Inflammatory macrophage treated with lipopolysaccharide for 4 hours (primary cell): ENCODE measurements at regions not wholly inside any gene's neighbourhood (a gene's known extent, or its start where the extent isn't known, plus 50 kb on each side); places are given as distances from the start of the nearest gene placed in this dataset.
"Not testable (repeated sequence)": the region's sequence is repeated elsewhere in the genome, so short reads cannot be mapped to it uniquely, and the experiment has no call there.

Source experiments
- DNase-seq: peaks from one replicate; pipeline ENCODE4 v3.0.0-alpha.2; 2020

- peak; percentile 8 for DNase-seq
Observed at GRCh38 chr2:156003780-156004179, 328.7 kb downstream of the NR4A2 start.

GRCh38 chr2:156001851-156002250, 330.7 kb downstream of the NR4A2 start:
- no peak for DNase-seq

GRCh38 chr2:155997538-155997937, 335.0 kb downstream of the NR4A2 start:
- no peak for DNase-seq

GRCh38 chr2:155994315-155994714, 338.2 kb downstream of the NR4A2 start:
- no peak for DNase-seq

GRCh38 chr2:155983845-155984244, 348.7 kb downstream of the NR4A2 start:
- no peak for DNase-seq

- DNase-seq, result no peak
Observed at GRCh38 chr2:155982135-155982534, 350.4 kb downstream of the NR4A2 start.

- peak; percentile 46 for DNase-seq
Observed at GRCh38 chr2:155980941-155981560, 351.5 kb downstream of the NR4A2 start.

GRCh38 chr2:155975734-155976133, 356.8 kb downstream of the NR4A2 start:
- no peak for DNase-seq

- no peak for DNase-seq
Observed at GRCh38 chr2:155972916-155973315, 359.6 kb downstream of the NR4A2 start.

GRCh38 chr2:155966064-155966471, 366.5 kb downstream of the NR4A2 start:
- not testable (repeated sequence) for DNase-seq

GRCh38 chr2:155965415-155966063, 367.0 kb downstream of the NR4A2 start:
- no peak for DNase-seq

- no peak for DNase-seq
Observed at GRCh38 chr2:155961641-155962040, 370.9 kb downstream of the NR4A2 start.

- no peak for DNase-seq
Observed at GRCh38 chr2:155958834-155959233, 373.7 kb downstream of the NR4A2 start.

GRCh38 chr2:155947069-155947468, 385.5 kb downstream of the NR4A2 start:
- DNase-seq, result no peak

- no peak for DNase-seq
Observed at GRCh38 chr2:155944218-155944617, 388.3 kb downstream of the NR4A2 start.

GRCh38 chr2:155930312-155930711, 402.2 kb downstream of the NR4A2 start:
- no peak for DNase-seq

- DNase-seq, result no peak
Observed at GRCh38 chr2:155917380-155917779, 415.1 kb downstream of the NR4A2 start.

GRCh38 chr2:155913356-155913755, 419.2 kb downstream of the NR4A2 start:
- DNase-seq, result no peak

GRCh38 chr2:155908567-155908966, 424.0 kb downstream of the NR4A2 start:
- DNase-seq, result no peak

GRCh38 chr2:155907211-155907610, 425.3 kb downstream of the NR4A2 start:
- no peak for DNase-seq

- DNase-seq, result no peak
Observed at GRCh38 chr2:155905657-155906056, 426.9 kb downstream of the NR4A2 start.

GRCh38 chr2:155904720-155905119, 427.8 kb downstream of the NR4A2 start:
- DNase-seq, result no peak

- DNase-seq, result no peak
Observed at GRCh38 chr2:155902635-155903034, 429.9 kb downstream of the NR4A2 start.

GRCh38 chr2:155895016-155895415, 437.5 kb downstream of the NR4A2 start:
- DNase-seq, result no peak

GRCh38 chr2:155880382-155880781, 452.1 kb downstream of the NR4A2 start:
- not testable (repeated sequence) for DNase-seq
